Thyroid gland (tissue), 4 donors: ENCODE measurements at regions not wholly inside any gene's neighbourhood (a gene's known extent, or its start where the extent isn't known, plus 50 kb on each side); places are given as distances from the start of the nearest gene placed in this dataset.
"Not testable (repeated sequence)": the region's sequence is repeated elsewhere in the genome, so short reads cannot be mapped to it uniquely, and the experiment has no call there.

Source experiments
- DNase-seq, 2 donors: peaks; one replicate each; pipeline ENCODE4 v3.0.0-alpha.2; 2019
- H3K27ac ChIP-seq, 3 donors: fragments of 200-600 bp; sonication (generic); 1 replicate in 2 of 3; 2 replicates in 1 of 3; pipeline ENCODE4 v1.5.1; 2016 to 2019; ENCODE audit warnings: mild to moderate bottlenecking in 1 of 3, moderate library complexity in 1 of 3
- H3K27me3 ChIP-seq: fragments of 200-600 bp; sonication (generic); one replicate; pipeline ENCODE4 v1.5.1; 2019
- H3K36me3 ChIP-seq, 2 donors: fragments of 200-600 bp; sonication (generic); one replicate each; pipeline ENCODE4 v1.5.1; 2016 to 2019
- H3K4me1 ChIP-seq, 2 donors: fragments of 200-600 bp; sonication (generic); one replicate each; pipeline ENCODE4 v1.5.1; 2017 to 2019
- H3K4me3 ChIP-seq, 3 donors: fragments of 200-600 bp; sonication (generic); replicated peaks in 1 of 3; 1 replicate in 2 of 3; 2 replicates in 1 of 3; pipeline ENCODE4 v1.5.1; 2016; ENCODE audit warnings: mild to moderate bottlenecking in 1 of 3
- H3K9me3 ChIP-seq: fragments of 200-600 bp; sonication (generic); one replicate; pipeline ENCODE4 v1.5.1; 2017
- POLR2A ChIP-seq, 2 donors: fragments of 450-650 bp; IDR thresholded peaks; one replicate each; pipeline ENCODE4 v1.6.1; 2017; ENCODE audit warnings: antibody characterized with exemption in 2 of 2, mild to moderate bottlenecking in 2 of 2, moderate library complexity in 1 of 2
- WGBS, 2 donors: methylation state at CpG; one replicate each; pipeline ENCODE4 v1.1.5; 2017; 5-methylcytosine and 5-hydroxymethylcytosine counted together
- intact Hi-C: fragments of 100-400 bp; cut with DNase I; formaldehyde crosslinking; loops from one replicate; pipeline ENCODE4 v1.15.1; 2023
- TF ChIP-seq, protein P1 (sequence below), 6 experiments: fragments of 200-600 bp in 3 of 6; fragments of 450-650 bp in 3 of 6; sonication (generic) in 3 of 6; IDR thresholded peaks; one replicate each; pipeline ENCODE4 v1.5.1; 2016 to 2019; ENCODE audit warnings: antibody characterized with exemption in 6 of 6, mild to moderate bottlenecking in 2 of 6, inconsistent platforms in 1 of 6, moderate library complexity in 1 of 6

DNA sequence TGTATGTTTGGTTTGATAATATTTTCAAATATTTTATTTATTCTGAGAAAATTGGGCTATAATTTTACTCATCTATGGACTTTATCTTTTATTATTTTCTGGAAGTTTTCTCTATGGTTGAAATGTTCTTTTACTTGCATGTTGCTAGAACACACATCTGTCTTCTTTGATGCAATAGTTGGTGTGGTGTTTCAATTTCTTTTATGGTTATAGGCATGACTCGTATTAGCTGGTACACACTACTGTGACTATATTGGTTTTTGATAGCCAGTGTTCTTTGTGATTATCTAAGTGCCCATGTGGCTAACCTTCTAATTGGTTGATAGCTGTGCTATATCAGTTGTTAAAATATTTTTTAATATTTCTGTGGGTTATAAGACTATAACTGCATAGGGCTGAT, 1343.3 kb upstream of the GJE1 start:
- TF ChIP-seq POLR2A (IDR thresholded peaks at IDR 0.05), result no peak
- TF ChIP-seq, protein P1, sequence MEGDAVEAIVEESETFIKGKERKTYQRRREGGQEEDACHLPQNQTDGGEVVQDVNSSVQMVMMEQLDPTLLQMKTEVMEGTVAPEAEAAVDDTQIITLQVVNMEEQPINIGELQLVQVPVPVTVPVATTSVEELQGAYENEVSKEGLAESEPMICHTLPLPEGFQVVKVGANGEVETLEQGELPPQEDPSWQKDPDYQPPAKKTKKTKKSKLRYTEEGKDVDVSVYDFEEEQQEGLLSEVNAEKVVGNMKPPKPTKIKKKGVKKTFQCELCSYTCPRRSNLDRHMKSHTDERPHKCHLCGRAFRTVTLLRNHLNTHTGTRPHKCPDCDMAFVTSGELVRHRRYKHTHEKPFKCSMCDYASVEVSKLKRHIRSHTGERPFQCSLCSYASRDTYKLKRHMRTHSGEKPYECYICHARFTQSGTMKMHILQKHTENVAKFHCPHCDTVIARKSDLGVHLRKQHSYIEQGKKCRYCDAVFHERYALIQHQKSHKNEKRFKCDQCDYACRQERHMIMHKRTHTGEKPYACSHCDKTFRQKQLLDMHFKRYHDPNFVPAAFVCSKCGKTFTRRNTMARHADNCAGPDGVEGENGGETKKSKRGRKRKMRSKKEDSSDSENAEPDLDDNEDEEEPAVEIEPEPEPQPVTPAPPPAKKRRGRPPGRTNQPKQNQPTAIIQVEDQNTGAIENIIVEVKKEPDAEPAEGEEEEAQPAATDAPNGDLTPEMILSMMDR (IDR thresholded peaks at IDR 0.05), result no peak
- H3K36me3 ChIP-seq, result no peaks in the 10 kb centered on the region
- intact Hi-C loops, result no loop called here
- H3K9me3 ChIP-seq, result no peaks in the 10 kb centered on the region
- DNase-seq, result no peak
- H3K4me3 ChIP-seq, result no peak overlapping the region
- no peak overlapping the region for H3K27ac ChIP-seq
- no peaks in the 10 kb centered on the region for H3K27me3 ChIP-seq
- H3K4me1 ChIP-seq, result peaks cover 0 to 5% of the 10 kb centered on the region in 2 donors
- WGBS, 2 donors, result 95 to 96% methylated on average over 1 of the region's 1 CpG

DNA sequence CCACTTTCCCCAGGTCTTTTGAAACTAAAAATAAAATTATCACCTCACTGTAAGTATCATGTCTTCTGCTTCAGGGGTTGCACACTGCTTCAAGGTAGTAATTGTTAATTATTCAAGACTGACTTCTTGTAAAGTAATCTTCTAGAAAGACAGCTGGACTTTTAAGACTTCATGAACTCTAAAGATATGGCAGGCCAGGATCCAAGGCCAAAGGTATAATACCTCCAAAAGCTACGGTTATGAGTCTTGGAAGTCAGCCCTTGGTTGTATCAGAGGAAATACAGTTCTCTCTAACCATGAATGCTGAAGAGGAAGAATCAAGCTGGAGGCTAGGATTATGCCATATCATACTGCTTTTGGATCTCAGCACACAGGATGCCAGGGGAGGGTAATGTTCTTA, 1346.8 kb upstream of the GJE1 start:
- H3K9me3 ChIP-seq, result no peaks in the 10 kb centered on the region
- H3K4me1 ChIP-seq, result peaks cover 0 to 5% of the 10 kb centered on the region in 2 donors
- intact Hi-C loops, result no loop called here
- 80 to 87% methylated on average over 1 of the region's 1 CpG for WGBS, 2 donors
- no peak overlapping the region for H3K4me3 ChIP-seq
- no peak for DNase-seq
- H3K27me3 ChIP-seq, result no peaks in the 10 kb centered on the region
- H3K27ac ChIP-seq, result no peak overlapping the region
- H3K36me3 ChIP-seq, result no peaks in the 10 kb centered on the region
- TF ChIP-seq, protein P1 (IDR thresholded peaks at IDR 0.05), result no peak
- TF ChIP-seq POLR2A (IDR thresholded peaks at IDR 0.05), result no peak

DNA sequence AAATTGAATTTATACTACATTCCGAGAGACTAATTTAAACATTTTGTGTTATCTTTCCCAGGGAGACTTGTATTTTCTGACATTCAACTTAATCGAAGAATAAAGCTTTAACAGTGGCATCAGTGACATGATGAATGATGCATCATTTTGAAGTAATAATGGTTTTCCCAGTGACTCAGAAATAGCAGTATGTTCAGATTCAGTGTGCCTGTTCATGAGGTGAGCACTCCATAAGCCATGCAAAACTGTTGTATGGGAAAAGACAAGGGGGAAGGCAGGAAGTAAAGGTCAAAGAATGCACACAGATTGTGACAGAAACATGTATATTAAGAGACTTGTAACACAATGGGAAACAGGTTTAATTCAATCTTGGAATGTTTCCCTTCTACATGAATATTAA, 1348.2 kb upstream of the GJE1 start:
- Histone ChIP-seq H3K9me3 (no peaks in the 10 kb centered on the region), H3K27ac (no peak overlapping the region), H3K4me1 (peaks cover 0 to 5% of the 10 kb centered on the region in 2 donors), H3K36me3 (no peaks in the 10 kb centered on the region), H3K27me3 (no peaks in the 10 kb centered on the region), H3K4me3 (no peak overlapping the region)
- 81 to 87% methylated on average over 2 of the region's 2 CpGs for WGBS, 2 donors
- intact Hi-C loops, result no loop called here
- DNase-seq, result no peak
- TF ChIP-seq POLR2A (IDR thresholded peaks at IDR 0.05), result no peak
- TF ChIP-seq, protein P1 (IDR thresholded peaks at IDR 0.05), result no peak

DNA sequence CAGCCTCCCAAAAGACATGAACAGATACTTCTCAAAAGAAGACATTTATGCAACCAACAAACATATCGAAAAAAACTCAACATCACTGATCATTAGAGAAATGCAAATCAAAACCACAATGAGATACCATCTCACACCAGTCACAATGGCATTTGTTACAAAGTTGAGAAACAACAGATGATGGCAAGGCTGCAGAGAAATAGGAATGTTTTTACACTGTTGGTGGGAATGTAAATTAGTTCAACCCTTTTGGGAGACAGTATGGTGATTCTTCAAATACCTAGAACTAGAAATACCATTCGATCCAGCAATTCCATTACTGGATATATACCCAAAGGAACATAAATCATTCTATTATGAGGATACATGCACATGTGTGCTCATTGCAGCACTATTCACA, 1349.2 kb upstream of the GJE1 start:
- H3K4me1 ChIP-seq, H3K27ac ChIP-seq, H3K9me3 ChIP-seq, DNase-seq, intact Hi-C loops, H3K36me3 ChIP-seq, H3K27me3 ChIP-seq, H3K4me3 ChIP-seq: not testable (repeated sequence)
- WGBS, 2 donors, result 94 to 96% methylated on average over 2 of the region's 2 CpGs

DNA sequence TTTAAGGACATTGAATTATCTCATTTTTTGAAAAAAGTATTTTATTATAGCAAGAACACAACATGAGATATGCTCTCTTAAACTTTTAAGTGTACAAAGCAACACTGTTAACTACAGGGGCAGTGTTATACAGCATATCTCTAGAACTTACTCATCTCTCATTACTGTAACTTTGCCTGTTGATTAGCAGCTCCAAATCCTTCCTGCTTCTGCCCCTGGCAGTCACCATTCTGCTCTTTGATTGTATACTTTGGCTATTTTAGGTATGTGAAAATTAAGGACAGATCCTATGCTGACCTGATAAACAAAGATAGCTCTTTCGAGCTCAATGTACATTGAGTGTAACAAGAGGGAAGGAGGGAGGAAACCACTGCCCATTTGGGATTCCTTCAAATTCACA, 1349.8 kb upstream of the GJE1 start:
- TF ChIP-seq, protein P1 (IDR thresholded peaks at IDR 0.05), result no peak
- no peak for TF ChIP-seq POLR2A (IDR thresholded peaks at IDR 0.05)
- H3K9me3 ChIP-seq, result no peaks in the 10 kb centered on the region
- 88 to 97% methylated on average over 1 of the region's 1 CpG for WGBS, 2 donors
- peaks cover 0 to 5% of the 10 kb centered on the region in 2 donors for H3K4me1 ChIP-seq
- H3K4me3 ChIP-seq, result no peak overlapping the region
- no peak overlapping the region for H3K27ac ChIP-seq
- intact Hi-C loops, result no loop called here
- DNase-seq, result no peak
- H3K27me3 ChIP-seq, result no peaks in the 10 kb centered on the region
- H3K36me3 ChIP-seq, result no peaks in the 10 kb centered on the region
